DND-41 (cell line): ENCODE measurements at regions not wholly inside any gene's neighbourhood (a gene's known extent, or its start where the extent isn't known, plus 50 kb on each side); places are given as distances from the start of the nearest gene placed in this dataset.
"Not testable (repeated sequence)": the region's sequence is repeated elsewhere in the genome, so short reads cannot be mapped to it uniquely, and the experiment has no call there.

ENCODE experiments used
- ATAC-seq: fragments of 200-7000 bp; cut with Tn5 transposase; 3 replicates; pipeline ENCODE4 v1.9.1; 2021; ENCODE audit warnings: low read depth; ENCODE audit not compliant: insufficient read depth
- DNase-seq: peaks from one replicate; pipeline ENCODE4 v3.0.0-alpha.2; 2020
- H2AFZ ChIP-seq: 2 replicates; pipeline ENCODE4 v1.6.0; 2012; ENCODE audit warnings: low read depth, low read length
- H3K27ac ChIP-seq: 2 replicates; pipeline ENCODE4 v1.5.1; 2012; ENCODE audit warnings: low read length, inconsistent platforms
- H3K27me3 ChIP-seq: fragments of 200-600 bp; sonication (generic); 2 replicates; pipeline ENCODE4 v1.6.0; 2012; ENCODE audit warnings: low read length, mild to moderate bottlenecking, inconsistent platforms; ENCODE audit not compliant: insufficient read depth, poor library complexity
- H3K36me3 ChIP-seq: 2 replicates; pipeline ENCODE4 v1.5.1; 2012; ENCODE audit warnings: low read length, inconsistent platforms; ENCODE audit not compliant: insufficient read depth
- H3K4me1 ChIP-seq: 2 replicates; pipeline ENCODE4 v1.5.1; 2012; ENCODE audit warnings: mild to moderate bottlenecking, low read length; ENCODE audit not compliant: insufficient read depth
- H3K4me2 ChIP-seq: 2 replicates; pipeline ENCODE4 v1.6.0; 2012; ENCODE audit warnings: mild to moderate bottlenecking, moderate library complexity, low read length, inconsistent platforms; ENCODE audit not compliant: insufficient read depth
- H3K4me3 ChIP-seq, 2 experiments: fragments of 200-600 bp in 1 of 2; shearing (Covaris generic) in 1 of 2; 2 replicates each; pipeline ENCODE4 v1.5.1; 2012 to 2016; ENCODE audit warnings: inconsistent platforms in 2 of 2, low read length in 2 of 2, mild to moderate bottlenecking in 2 of 2, low read depth in 1 of 2, moderate library complexity in 1 of 2
- H3K79me2 ChIP-seq: 2 replicates; pipeline ENCODE4 v1.6.0; 2012; ENCODE audit warnings: low read length, inconsistent platforms; ENCODE audit not compliant: insufficient read depth
- H3K9ac ChIP-seq: 2 replicates; pipeline ENCODE4 v1.6.0; 2012; ENCODE audit warnings: low read depth, mild to moderate bottlenecking, inconsistent platforms, low read length, moderate library complexity
- H3K9me3 ChIP-seq: 2 replicates; pipeline ENCODE4 v1.5.1; 2012; ENCODE audit warnings: low read length, moderate library complexity, mild to moderate bottlenecking, inconsistent platforms; ENCODE audit not compliant: insufficient read depth, severe bottlenecking
- H4K20me1 ChIP-seq: 2 replicates; pipeline ENCODE4 v1.6.0; 2012; ENCODE audit warnings: low read length; ENCODE audit not compliant: insufficient read depth
- EZH2 ChIP-seq: IDR thresholded peaks from 3 replicates; pipeline ENCODE4 v1.6.1; 2012; ENCODE audit warnings: borderline replicate concordance, low read depth, mild to moderate bottlenecking, moderate library complexity, low read length, inconsistent platforms; ENCODE audit not compliant: severe bottlenecking
- TF ChIP-seq, protein P1 (sequence below): IDR thresholded peaks from 2 replicates; pipeline ENCODE4 v1.5.1; 2012; ENCODE audit warnings: borderline replicate concordance, low read length, moderate library complexity, mild to moderate bottlenecking; ENCODE audit not compliant: poor library complexity, severe bottlenecking; ENCODE audit errors: extremely low read depth

DNA sequence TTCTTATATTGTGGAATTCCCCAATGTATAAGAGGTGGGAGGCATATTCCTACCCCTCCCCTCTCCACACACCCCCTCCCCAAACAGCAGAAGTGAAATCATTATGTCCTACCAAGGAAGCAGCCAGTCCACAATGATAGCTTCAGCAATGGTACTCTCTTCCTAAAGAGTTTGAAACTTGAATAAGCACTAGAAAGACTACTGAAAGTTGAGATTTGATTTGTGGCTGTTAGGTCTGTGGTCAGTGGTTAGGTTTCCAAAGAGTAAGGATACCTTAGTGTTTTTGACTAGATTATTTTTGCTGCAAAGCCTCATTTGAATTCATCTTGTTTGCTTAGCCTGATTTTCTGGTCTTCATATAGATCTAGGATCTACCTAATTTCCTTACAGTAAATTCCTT, 242.2 kb downstream of the DKK2 start:
- H3K36me3 ChIP-seq, result no peaks in the 10 kb centered on the region
- TF ChIP-seq, protein P1, sequence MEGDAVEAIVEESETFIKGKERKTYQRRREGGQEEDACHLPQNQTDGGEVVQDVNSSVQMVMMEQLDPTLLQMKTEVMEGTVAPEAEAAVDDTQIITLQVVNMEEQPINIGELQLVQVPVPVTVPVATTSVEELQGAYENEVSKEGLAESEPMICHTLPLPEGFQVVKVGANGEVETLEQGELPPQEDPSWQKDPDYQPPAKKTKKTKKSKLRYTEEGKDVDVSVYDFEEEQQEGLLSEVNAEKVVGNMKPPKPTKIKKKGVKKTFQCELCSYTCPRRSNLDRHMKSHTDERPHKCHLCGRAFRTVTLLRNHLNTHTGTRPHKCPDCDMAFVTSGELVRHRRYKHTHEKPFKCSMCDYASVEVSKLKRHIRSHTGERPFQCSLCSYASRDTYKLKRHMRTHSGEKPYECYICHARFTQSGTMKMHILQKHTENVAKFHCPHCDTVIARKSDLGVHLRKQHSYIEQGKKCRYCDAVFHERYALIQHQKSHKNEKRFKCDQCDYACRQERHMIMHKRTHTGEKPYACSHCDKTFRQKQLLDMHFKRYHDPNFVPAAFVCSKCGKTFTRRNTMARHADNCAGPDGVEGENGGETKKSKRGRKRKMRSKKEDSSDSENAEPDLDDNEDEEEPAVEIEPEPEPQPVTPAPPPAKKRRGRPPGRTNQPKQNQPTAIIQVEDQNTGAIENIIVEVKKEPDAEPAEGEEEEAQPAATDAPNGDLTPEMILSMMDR, result no peak
- no peak for TF ChIP-seq EZH2
- DNase-seq (no peak), ATAC-seq (no peak)
- H3K4me3 ChIP-seq, result no peak overlapping the region
- no peak overlapping the region for H2AFZ ChIP-seq
- no peaks in the 10 kb centered on the region for H4K20me1 ChIP-seq
- no peaks in the 10 kb centered on the region for H3K9me3 ChIP-seq
- H3K9ac ChIP-seq, result no peak overlapping the region
- no peak overlapping the region for H3K27ac ChIP-seq
- H3K27me3 ChIP-seq, result no peaks in the 10 kb centered on the region
- H3K4me2 ChIP-seq, result no peak overlapping the region
- H3K79me2 ChIP-seq, result no peaks in the 10 kb centered on the region
- H3K4me1 ChIP-seq, result no peaks in the 10 kb centered on the region

- H3K27ac ChIP-seq, result no peak overlapping the region
- no peaks in the 10 kb centered on the region for H3K79me2 ChIP-seq
- peak; percentile 80 for ATAC-seq
- no peaks in the 10 kb centered on the region for H3K27me3 ChIP-seq
- H3K36me3 ChIP-seq, result no peaks in the 10 kb centered on the region
- H3K4me3 ChIP-seq, result no peak overlapping the region
- H2AFZ ChIP-seq, result no peak overlapping the region
- H3K9me3 ChIP-seq, result no peaks in the 10 kb centered on the region
- H3K4me2 ChIP-seq, result peak overlapping the region; percentile 35; the same call in 1 of the 2 replicates
- peaks cover 15% of the 10 kb centered on the region; the same call in 1 of the 2 replicates for H3K4me1 ChIP-seq
- no peaks in the 10 kb centered on the region for H4K20me1 ChIP-seq
- no peak overlapping the region for H3K9ac ChIP-seq
- TF ChIP-seq EZH2, result no peak
- TF ChIP-seq, protein P1, result no peak
- DNase-seq, result no peak
These were observed 260.5 kb downstream of the DKK2 start for GRCh38 chr4:106775636-106776035.

DNA sequence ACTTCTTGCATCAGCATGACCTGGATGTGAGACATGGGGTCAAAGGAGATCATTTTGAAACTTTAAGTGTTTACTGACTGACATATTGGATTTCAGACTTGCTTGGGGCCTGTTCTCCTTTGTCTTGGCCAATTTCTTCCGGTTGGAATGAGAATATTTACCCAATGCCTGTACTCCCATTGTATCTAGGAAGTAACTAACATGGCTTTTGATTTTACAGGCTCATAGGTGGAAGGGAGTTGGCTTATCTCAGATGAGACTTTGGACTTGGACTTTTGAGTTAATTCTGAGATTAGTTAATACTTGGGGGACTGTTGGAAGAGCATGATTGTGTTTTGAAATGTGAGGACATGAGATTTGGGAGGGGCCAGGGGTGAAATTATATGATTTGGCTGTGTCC, 262.1 kb downstream of the DKK2 start:
- H3K4me3 ChIP-seq, H3K9me3 ChIP-seq, H3K27me3 ChIP-seq, H3K9ac ChIP-seq, H2AFZ ChIP-seq, H3K4me2 ChIP-seq, H3K27ac ChIP-seq, DNase-seq, ATAC-seq, H3K79me2 ChIP-seq, H3K36me3 ChIP-seq, H4K20me1 ChIP-seq: not testable (repeated sequence)
- peaks cover 15% of the 10 kb centered on the region; the same call in 1 of the 2 replicates for H3K4me1 ChIP-seq

DNA sequence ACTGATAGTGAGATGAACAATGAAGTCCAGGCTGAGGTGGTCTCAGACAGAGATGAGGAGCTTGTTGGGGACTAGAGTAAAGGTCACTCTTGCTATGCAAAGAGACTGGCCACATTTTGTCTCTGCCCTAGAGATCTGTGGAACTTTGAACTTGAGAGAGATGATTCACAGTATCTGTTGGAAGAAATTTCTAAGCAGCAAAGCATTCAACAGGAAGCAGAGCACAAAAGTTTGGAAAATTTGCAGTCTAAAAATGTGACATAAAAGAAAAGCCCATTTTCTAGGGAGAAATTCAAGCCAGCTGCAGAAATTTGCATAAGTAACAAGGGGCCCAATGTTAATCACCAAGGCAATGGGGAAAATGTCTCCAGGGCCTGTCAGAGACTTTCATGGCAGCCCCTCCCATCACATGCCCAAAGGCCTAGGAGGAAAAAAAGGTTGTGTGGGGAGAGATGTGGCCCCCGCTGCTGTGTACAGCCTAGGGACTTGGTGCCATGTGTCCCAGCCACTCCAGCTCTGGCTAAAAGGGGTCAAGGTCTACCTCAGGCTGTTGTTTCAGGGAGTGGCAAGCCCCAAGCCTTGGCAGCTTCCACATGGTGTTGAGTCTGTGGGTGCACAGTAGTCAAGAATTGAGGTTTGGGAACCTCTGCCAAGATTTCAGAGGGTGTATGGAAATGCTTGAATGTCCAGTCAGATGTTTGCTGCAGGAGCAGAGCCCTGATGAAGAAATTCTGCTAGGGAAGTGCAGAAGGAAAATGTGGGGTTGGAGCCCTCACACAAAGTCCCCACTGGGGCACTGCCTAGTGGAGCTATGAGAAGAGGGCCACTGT, 262.8 kb downstream of the DKK2 start:
- Histone ChIP-seq H3K4me2 (no peak overlapping the region), H3K4me1 (peaks cover 15% of the 10 kb centered on the region; the same call in 1 of the 2 replicates), H2AFZ (no peak overlapping the region), H4K20me1 (no peaks in the 10 kb centered on the region), H3K9ac (no peak overlapping the region), H3K36me3 (no peaks in the 10 kb centered on the region), H3K79me2 (no peaks in the 10 kb centered on the region), H3K27me3 (no peaks in the 10 kb centered on the region), H3K4me3 (no peak overlapping the region), H3K27ac (no peak overlapping the region), H3K9me3 (no peaks in the 10 kb centered on the region)
- ATAC-seq, result no peak
- TF ChIP-seq EZH2, result no peak
- TF ChIP-seq, protein P1, result no peak
- DNase-seq, result no peak
